ENCODE measurements at regions not wholly inside any gene's neighbourhood (a gene's known extent, or its start where the extent isn't known, plus 50 kb on each side); places are given as distances from the start of the nearest gene placed in this dataset.

GRCh38 chr13:32902029-32902780, 114.0 kb upstream of the KL start:
- Histone ChIP-seq H3K27me3 (ENCODE audit: insufficient read depth, low read depth, severe bottlenecking) (no peaks in the 10 kb centered on the region), H3K27ac (no peak overlapping the region), H3K4me3 (ENCODE audit: low read depth, low read length) (no peak overlapping the region), H3K36me3 (no peaks in the 10 kb centered on the region), H3K9me3 (ENCODE audit: severe bottlenecking) (no peaks in the 10 kb centered on the region)
- no peak for DNase-seq
- TF ChIP-seq CTCF (IDR thresholded peaks at IDR 0.05; ENCODE audit: low read depth, low read length) = no peak

GRCh38 chr13:32902874-32903273, 113.3 kb upstream of the KL start:
- no peaks in the 10 kb centered on the region for H3K27me3 ChIP-seq (ENCODE audit: insufficient read depth, low read depth, severe bottlenecking)
- no peak for TF ChIP-seq CTCF (IDR thresholded peaks at IDR 0.05; ENCODE audit: low read depth, low read length)
- no peak for DNase-seq
- no peak overlapping the region for H3K4me3 ChIP-seq (ENCODE audit: low read depth, low read length)
- no peaks in the 10 kb centered on the region for H3K9me3 ChIP-seq (ENCODE audit: severe bottlenecking)
- H3K36me3 ChIP-seq = no peaks in the 10 kb centered on the region
- no peak overlapping the region for H3K27ac ChIP-seq

GRCh38 chr13:32903720-32904119, 112.5 kb upstream of the KL start:
- no peak overlapping the region for H3K4me3 ChIP-seq (ENCODE audit: low read depth, low read length)
- no peak overlapping the region for H3K27ac ChIP-seq
- H3K36me3 ChIP-seq = no peaks in the 10 kb centered on the region
- no peaks in the 10 kb centered on the region for H3K27me3 ChIP-seq (ENCODE audit: insufficient read depth, low read depth, severe bottlenecking)
- no peaks in the 10 kb centered on the region for H3K9me3 ChIP-seq (ENCODE audit: severe bottlenecking)
- no peak for TF ChIP-seq CTCF (IDR thresholded peaks at IDR 0.05; ENCODE audit: low read depth, low read length)
- DNase-seq = no peak

- Histone ChIP-seq H3K27ac (no peak overlapping the region), H3K9me3 (ENCODE audit: severe bottlenecking) (no peaks in the 10 kb centered on the region), H3K27me3 (ENCODE audit: insufficient read depth, low read depth, severe bottlenecking) (no peaks in the 10 kb centered on the region), H3K4me3 (ENCODE audit: low read depth, low read length) (no peak overlapping the region), H3K36me3 (no peaks in the 10 kb centered on the region)
- TF ChIP-seq CTCF (IDR thresholded peaks at IDR 0.05; ENCODE audit: low read depth, low read length) = no peak
- DNase-seq = no peak
These were observed 112.0 kb upstream of the KL start for GRCh38 chr13:32904266-32904665.

GRCh38 chr13:32905063-32905863, 111.0 kb upstream of the KL start:
- TF ChIP-seq CTCF (IDR thresholded peaks at IDR 0.05; ENCODE audit: low read depth, low read length) = no peak
- Histone ChIP-seq H3K9me3 (ENCODE audit: severe bottlenecking) (no peaks in the 10 kb centered on the region), H3K27ac (no peak overlapping the region), H3K27me3 (ENCODE audit: insufficient read depth, low read depth, severe bottlenecking) (no peaks in the 10 kb centered on the region), H3K36me3 (no peaks in the 10 kb centered on the region), H3K4me3 (ENCODE audit: low read depth, low read length) (no peak overlapping the region)
- DNase-seq = no peak

Data from WERI-Rb-1 (cell line).